C4-2B (cell line): ENCODE measurements at regions not wholly inside any gene's neighbourhood (a gene's known extent, or its start where the extent isn't known, plus 50 kb on each side); places are given as distances from the start of the nearest gene placed in this dataset.

Experiments
- CTCF ChIP-seq: fragments of 450-650 bp; conservative IDR thresholded peaks from 2 replicates; pipeline ENCODE4 v1.5.1; 2017; ENCODE audit warnings: mild to moderate bottlenecking
- ZFX ChIP-seq: fragments of 450-650 bp; IDR thresholded peaks from 2 replicates; pipeline ENCODE4 v1.6.1; 2017

GRCh38 chrX:117059848-117060247 lies 597.1 kb upstream of the CT83 start:
- TF ChIP-seq CTCF (no peak), ZFX (no peak)
